Natural killer cell (primary cell): ENCODE measurements at regions not wholly inside any gene's neighbourhood (a gene's known extent, or its start where the extent isn't known, plus 50 kb on each side); places are given as distances from the start of the nearest gene placed in this dataset.

ENCODE experiments used
- ATAC-seq, 3 donors: fragments of 150-1000 bp in 2 of 3; fragments of 200-7000 bp in 1 of 3; cut with Tn5 transposase; 1 replicate in 1 of 3; 2 replicates in 2 of 3; pipeline ENCODE4 v1.10.0; 2021; ENCODE audit warnings: mild to moderate bottlenecking in 2 of 3, moderate library complexity in 2 of 3
- DNase-seq, 2 donors: peaks; one replicate each; pipeline versions ENCODE4 v3.0.0 to v3.0.0-alpha.2; 2013 to 2021; ENCODE audit warnings: mixed read lengths in 1 of 2
- H3K27ac ChIP-seq: one replicate; pipeline ENCODE4 v1.5.1; 2013; ENCODE audit warnings: mild to moderate bottlenecking, low read length
- H3K27me3 ChIP-seq: one replicate; pipeline ENCODE4 v1.6.1; 2013; ENCODE audit warnings: low read length; ENCODE audit not compliant: control insufficient read depth, insufficient read depth
- H3K36me3 ChIP-seq: one replicate; pipeline ENCODE4 v1.6.1; 2013; ENCODE audit warnings: low read length; ENCODE audit not compliant: control insufficient read depth, insufficient read depth
- H3K4me1 ChIP-seq: one replicate; pipeline ENCODE4 v1.6.1; 2013; ENCODE audit warnings: low read length; ENCODE audit not compliant: control insufficient read depth, insufficient read depth
- H3K4me3 ChIP-seq: one replicate; pipeline ENCODE4 v1.5.1; 2013; ENCODE audit warnings: low read length
- H3K9me3 ChIP-seq: one replicate; pipeline ENCODE4 v1.6.1; 2013; ENCODE audit warnings: low read length; ENCODE audit not compliant: control insufficient read depth, insufficient read depth
- H3K27ac Mint-ChIP-seq, 2 donors: one replicate each; pipeline ENCODE4 v1.8.0; 2022; ENCODE audit warnings: mild to moderate bottlenecking in 2 of 2, mixed read lengths in 2 of 2, moderate library complexity in 1 of 2
- H3K27me3 Mint-ChIP-seq, 2 donors: one replicate each; pipeline ENCODE4 v1.8.0; 2022; ENCODE audit warnings: low read depth in 2 of 2, mixed read lengths in 2 of 2
- H3K36me3 Mint-ChIP-seq: one replicate; pipeline ENCODE4 v1.8.0; 2022; ENCODE audit warnings: mixed read lengths
- H3K4me1 Mint-ChIP-seq, 2 donors: one replicate each; pipeline ENCODE4 v1.8.0; 2022; ENCODE audit warnings: mixed read lengths in 2 of 2
- H3K4me3 Mint-ChIP-seq: one replicate; pipeline ENCODE4 v1.8.0; 2022; ENCODE audit warnings: mild to moderate bottlenecking, moderate library complexity, mixed read lengths
- H3K9me3 Mint-ChIP-seq, 2 donors: one replicate each; pipeline ENCODE4 v1.8.0; 2022; ENCODE audit warnings: mixed read lengths in 2 of 2
- CTCF ChIP-seq: fragments of 200-600 bp; IDR thresholded peaks from one replicate; pipeline ENCODE4 v1.8.0; 2022; ENCODE audit warnings: antibody characterized with exemption
- WGBS: methylation state at CpG from one replicate; pipeline ENCODE4 v1.1.7; 2013; ENCODE audit warnings: missing lambda C conversion rate; ENCODE audit not compliant: insufficient coverage; 5-methylcytosine and 5-hydroxymethylcytosine counted together
- intact Hi-C: fragments of 100-400 bp; cut with micrococcal nuclease; formaldehyde crosslinking; loops from one replicate; pipeline ENCODE4 v1.14.2; 2022

DNA sequence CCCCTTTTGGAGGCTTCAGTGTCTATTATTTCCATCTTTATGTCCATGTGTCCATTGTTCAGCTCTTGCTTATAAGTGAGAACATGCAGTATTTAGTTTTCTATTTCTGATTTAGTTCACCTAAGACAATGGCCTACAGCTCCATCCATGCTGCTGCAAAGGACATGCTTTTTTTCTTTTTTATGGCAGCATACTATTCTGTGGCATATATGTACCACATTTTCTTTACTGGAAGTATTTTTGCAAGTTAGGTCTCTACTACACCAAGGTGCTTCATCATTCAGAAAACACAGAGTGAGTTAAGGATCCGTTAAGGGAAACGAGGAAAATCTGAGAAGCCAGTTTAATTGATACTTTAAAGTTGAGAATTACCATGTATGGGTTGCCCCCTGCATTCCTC lies 297.2 kb downstream of the CDCA7 start:
- intact Hi-C loops = no loop called here
- no peaks in the 10 kb centered on the region for H3K4me1 Mint-ChIP-seq
- H3K9me3 ChIP-seq = no peaks in the 10 kb centered on the region
- H3K27ac Mint-ChIP-seq = no peak overlapping the region
- peaks cover 11 to 30% of the 10 kb centered on the region in 2 donors for H3K27me3 Mint-ChIP-seq
- no peak for TF ChIP-seq CTCF
- no peak overlapping the region for H3K4me3 Mint-ChIP-seq
- no peak for ATAC-seq
- H3K36me3 Mint-ChIP-seq = no peaks in the 10 kb centered on the region
- H3K27me3 ChIP-seq = no peaks in the 10 kb centered on the region
- 100% methylated on average over 2 of the region's 2 CpGs for WGBS
- no peak overlapping the region for H3K27ac ChIP-seq
- H3K36me3 ChIP-seq = no peaks in the 10 kb centered on the region
- no peak overlapping the region for H3K4me3 ChIP-seq
- H3K4me1 ChIP-seq = no peaks in the 10 kb centered on the region
- DNase-seq = no peak
- H3K9me3 Mint-ChIP-seq = no peaks in the 10 kb centered on the region

DNA sequence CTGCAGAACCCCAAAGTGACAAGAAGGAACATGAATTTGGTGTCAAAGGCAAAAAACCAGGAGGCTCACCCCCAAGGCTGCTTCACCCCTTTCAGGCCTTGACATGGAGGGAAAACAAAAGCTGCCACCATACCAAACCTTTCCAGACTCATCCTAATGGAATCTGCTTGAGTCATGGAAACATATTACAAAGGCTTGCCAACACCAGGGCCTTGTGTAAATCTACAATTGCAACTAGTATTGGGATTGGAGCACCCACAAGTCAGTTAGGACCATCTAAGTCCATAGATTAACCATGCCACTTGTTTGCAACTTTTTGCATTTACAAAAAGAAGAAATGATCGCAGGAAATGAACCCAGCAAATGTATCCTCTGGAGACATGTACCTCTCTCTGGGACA lies 297.6 kb downstream of the CDCA7 start:
- peaks cover 11 to 30% of the 10 kb centered on the region in 2 donors for H3K27me3 Mint-ChIP-seq
- Histone ChIP-seq H3K4me1 (no peaks in the 10 kb centered on the region), H3K27me3 (no peaks in the 10 kb centered on the region), H3K4me3 (no peak overlapping the region), H3K36me3 (no peaks in the 10 kb centered on the region), H3K27ac (no peak overlapping the region), H3K9me3 (no peaks in the 10 kb centered on the region)
- H3K4me1 Mint-ChIP-seq = no peaks in the 10 kb centered on the region
- no peak overlapping the region for H3K4me3 Mint-ChIP-seq
- no peak for TF ChIP-seq CTCF
- no peak overlapping the region for H3K27ac Mint-ChIP-seq
- 92% methylated on average over 1 of the region's 1 CpG for WGBS
- no peaks in the 10 kb centered on the region for H3K36me3 Mint-ChIP-seq
- DNase-seq = no peak
- intact Hi-C loops = no loop called here
- no peak for ATAC-seq
- no peaks in the 10 kb centered on the region for H3K9me3 Mint-ChIP-seq

DNA sequence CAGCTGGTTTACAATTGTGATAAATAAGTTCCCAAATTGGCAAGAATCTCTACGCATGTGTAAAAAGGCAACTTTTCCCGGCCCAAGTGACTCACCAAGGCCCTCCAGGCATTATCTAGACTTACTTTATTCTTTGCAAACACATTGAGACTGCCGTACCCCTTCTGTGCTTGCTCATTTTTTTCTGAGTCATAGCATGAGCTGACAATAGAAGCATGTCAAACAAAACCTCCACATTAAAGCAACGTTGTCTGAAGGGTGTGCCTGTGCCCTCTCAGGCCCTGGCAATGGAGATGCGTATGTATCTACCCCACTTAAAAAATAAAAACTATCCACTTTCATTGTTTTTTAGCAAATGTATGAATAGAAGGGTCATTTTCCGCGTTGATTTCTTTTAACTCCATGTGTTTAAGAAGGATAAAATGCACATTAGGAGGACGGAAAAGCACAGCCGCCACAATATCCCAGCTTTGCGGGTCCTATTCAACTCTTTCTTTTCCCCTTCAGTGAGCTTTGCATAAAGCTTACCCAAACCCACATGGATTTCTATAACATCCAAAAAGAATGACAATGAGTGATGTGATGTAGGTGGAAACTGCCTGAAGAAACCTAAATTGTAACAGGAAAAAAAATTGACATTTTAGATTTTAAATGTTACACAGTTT lies 298.2 kb downstream of the CDCA7 start:
- Histone ChIP-seq H3K4me1 (no peaks in the 10 kb centered on the region), H3K4me3 (no peak overlapping the region), H3K36me3 (no peaks in the 10 kb centered on the region), H3K27ac (no peak overlapping the region), H3K9me3 (no peaks in the 10 kb centered on the region), H3K27me3 (no peaks in the 10 kb centered on the region)
- Mint-ChIP-seq H3K4me1 (no peaks in the 10 kb centered on the region), H3K27ac (no peak overlapping the region), H3K27me3 (peaks cover 11 to 30% of the 10 kb centered on the region in 2 donors), H3K36me3 (no peaks in the 10 kb centered on the region), H3K9me3 (no peaks in the 10 kb centered on the region), H3K4me3 (no peak overlapping the region)
- WGBS = 88% methylated on average over 7 of the region's 10 CpGs
- no peak for ATAC-seq
- DNase-seq = no peak
- intact Hi-C loops = no loop called here
- TF ChIP-seq CTCF = no peak

DNA sequence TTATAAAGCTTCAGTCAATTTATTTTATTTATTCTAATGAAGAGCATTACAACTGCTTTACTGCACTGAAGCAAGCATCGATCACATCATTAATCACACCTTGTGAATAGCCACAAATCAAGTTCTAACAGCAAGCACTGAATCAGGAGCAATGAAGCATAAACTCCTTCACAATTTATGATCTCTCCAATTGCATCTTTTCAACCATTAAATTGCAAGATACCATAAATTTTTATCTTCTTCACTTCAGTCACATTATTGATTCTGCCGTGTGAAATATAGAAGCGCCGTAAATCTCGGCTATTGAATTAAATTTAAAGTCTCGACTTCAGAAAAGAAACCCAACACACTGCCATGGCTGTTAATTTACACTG lies 298.7 kb downstream of the CDCA7 start:
- TF ChIP-seq CTCF = no peak
- H3K36me3 Mint-ChIP-seq = no peaks in the 10 kb centered on the region

More for the DNA sequence above, 298.7 kb downstream of the CDCA7 start:
- H3K27ac Mint-ChIP-seq = no peak overlapping the region
- H3K27me3 Mint-ChIP-seq = peaks cover 11 to 30% of the 10 kb centered on the region in 2 donors
- intact Hi-C loops = no loop called here
- no peaks in the 10 kb centered on the region for H3K27me3 ChIP-seq
- H3K4me3 ChIP-seq = no peak overlapping the region
- no peak overlapping the region for H3K4me3 Mint-ChIP-seq
- no peak overlapping the region for H3K27ac ChIP-seq
- H3K36me3 ChIP-seq = no peaks in the 10 kb centered on the region
- no peak for ATAC-seq
- H3K9me3 Mint-ChIP-seq = no peaks in the 10 kb centered on the region
- no peaks in the 10 kb centered on the region for H3K4me1 ChIP-seq
- WGBS = 95% methylated on average over 5 of the region's 6 CpGs
- no peaks in the 10 kb centered on the region for H3K9me3 ChIP-seq
- DNase-seq = no peak
- no peaks in the 10 kb centered on the region for H3K4me1 Mint-ChIP-seq
